GM19452 (cell line): ENCODE measurements at regions not wholly inside any gene's neighbourhood (a gene's known extent, or its start where the extent isn't known, plus 50 kb on each side); places are given as distances from the start of the nearest gene placed in this dataset.
"Not testable (repeated sequence)": the region's sequence is repeated elsewhere in the genome, so short reads cannot be mapped to it uniquely, and the experiment has no call there.

Experiments used
- ATAC-seq: cut with Tn5 transposase; IDR thresholded peaks from one replicate; pipeline ENCODE4 v1.9.1; 2021; ENCODE audit not compliant: unreplicated experiment

GRCh38 chr2:180240774-180241173 is 233.7 kb upstream of the CWC22 start:
- no peak for ATAC-seq

GRCh38 chr2:180238729-180239128 is 231.6 kb upstream of the CWC22 start:
- ATAC-seq: no peak

- ATAC-seq: not testable (repeated sequence)
These were observed 229.0 kb upstream of the CWC22 start for GRCh38 chr2:180236061-180236460.

- not testable (repeated sequence) for ATAC-seq
These were observed 228.4 kb upstream of the CWC22 start for GRCh38 chr2:180235506-180235905.

GRCh38 chr2:180234991-180235390 is 227.9 kb upstream of the CWC22 start:
- ATAC-seq: not testable (repeated sequence)

GRCh38 chr2:180231015-180231414 is 223.9 kb upstream of the CWC22 start:
- ATAC-seq: no peak

- no peak for ATAC-seq
These were observed 220.4 kb upstream of the CWC22 start for GRCh38 chr2:180227461-180227860.

- ATAC-seq: no peak
These were observed 218.0 kb upstream of the CWC22 start for GRCh38 chr2:180225118-180225517.

- ATAC-seq: no peak
These were observed 215.5 kb upstream of the CWC22 start for GRCh38 chr2:180222644-180223043.

GRCh38 chr2:180219491-180219890 is 212.4 kb upstream of the CWC22 start:
- ATAC-seq: no peak

- ATAC-seq: no peak
These were observed 201.7 kb upstream of the CWC22 start for GRCh38 chr2:180208841-180209240.

- ATAC-seq: no peak
These were observed 198.6 kb upstream of the CWC22 start for GRCh38 chr2:180205621-180206235.

- ATAC-seq: no peak
These were observed 196.9 kb upstream of the CWC22 start for GRCh38 chr2:180203972-180204371.

- no peak for ATAC-seq
These were observed 195.4 kb upstream of the CWC22 start for GRCh38 chr2:180202467-180202951.

- no peak for ATAC-seq
These were observed 189.4 kb upstream of the CWC22 start for GRCh38 chr2:180196419-180196977.

- no peak for ATAC-seq
These were observed 188.8 kb upstream of the CWC22 start for GRCh38 chr2:180195847-180196246.

GRCh38 chr2:180191432-180192124 is 184.5 kb upstream of the CWC22 start:
- ATAC-seq: no peak

- ATAC-seq: no peak
These were observed 183.8 kb upstream of the CWC22 start for GRCh38 chr2:180190851-180191250.

GRCh38 chr2:180187611-180188010 is 180.5 kb upstream of the CWC22 start:
- ATAC-seq: no peak

- no peak for ATAC-seq
These were observed 177.4 kb upstream of the CWC22 start for GRCh38 chr2:180184506-180184905.

GRCh38 chr2:180180511-180180910 is 173.4 kb upstream of the CWC22 start:
- no peak for ATAC-seq

- no peak for ATAC-seq
These were observed 170.4 kb upstream of the CWC22 start for GRCh38 chr2:180177534-180177933.
